ENCODE measurements at regions not wholly inside any gene's neighbourhood (a gene's known extent, or its start where the extent isn't known, plus 50 kb on each side); places are given as distances from the start of the nearest gene placed in this dataset.

GRCh38 chr2:126531029-126531428, 124.9 kb upstream of the GYPC start:
- Mint-ChIP-seq H3K36me3 (no peaks in the 10 kb centered on the region), H3K4me1 (peaks cover 5% of the 10 kb centered on the region), H3K4me3 (no peak overlapping the region), H3K27ac (no peak overlapping the region), H3K27me3 (peaks cover 37% of the 10 kb centered on the region), H3K9me3 (no peaks in the 10 kb centered on the region)
- no peak for ATAC-seq

GRCh38 chr2:126534478-126534877, 121.5 kb upstream of the GYPC start:
- no peaks in the 10 kb centered on the region for H3K9me3 Mint-ChIP-seq
- no peak overlapping the region for H3K27ac Mint-ChIP-seq
- H3K4me1 Mint-ChIP-seq: peaks cover 5% of the 10 kb centered on the region
- no peaks in the 10 kb centered on the region for H3K36me3 Mint-ChIP-seq
- no peak overlapping the region for H3K4me3 Mint-ChIP-seq
- H3K27me3 Mint-ChIP-seq: peaks cover 50% of the 10 kb centered on the region
- no peak for ATAC-seq

- no peaks in the 10 kb centered on the region for H3K9me3 Mint-ChIP-seq
- H3K36me3 Mint-ChIP-seq: no peaks in the 10 kb centered on the region
Measured at GRCh38 chr2:126535408-126535807, 120.5 kb upstream of the GYPC start.

GRCh38 chr2:126536605-126537200, 119.3 kb upstream of the GYPC start:
- Mint-ChIP-seq H3K27ac (no peak overlapping the region), H3K36me3 (no peaks in the 10 kb centered on the region), H3K27me3 (peaks cover 50% of the 10 kb centered on the region), H3K4me1 (peaks cover 5% of the 10 kb centered on the region), H3K9me3 (no peaks in the 10 kb centered on the region), H3K4me3 (no peak overlapping the region)
- ATAC-seq: no peak

More at GRCh38 chr2:126535408-126535807, 120.5 kb upstream of the GYPC start:
- Mint-ChIP-seq H3K4me1 (peaks cover 5% of the 10 kb centered on the region), H3K27ac (no peak overlapping the region), H3K27me3 (peaks cover 50% of the 10 kb centered on the region), H3K4me3 (no peak overlapping the region)
- no peak for ATAC-seq

- peaks cover 32% of the 10 kb centered on the region for H3K27me3 Mint-ChIP-seq
- H3K27ac Mint-ChIP-seq: no peak overlapping the region
- no peak overlapping the region for H3K4me3 Mint-ChIP-seq
- peaks cover 6% of the 10 kb centered on the region for H3K36me3 Mint-ChIP-seq
- peaks cover 5% of the 10 kb centered on the region for H3K4me1 Mint-ChIP-seq
- no peak for ATAC-seq
- peaks cover 8% of the 10 kb centered on the region for H3K9me3 Mint-ChIP-seq
Measured at GRCh38 chr2:126539101-126539500, 116.9 kb upstream of the GYPC start.

GRCh38 chr2:126542247-126542646, 113.7 kb upstream of the GYPC start:
- no peak overlapping the region for H3K27ac Mint-ChIP-seq
- peaks cover under 1% of the 10 kb centered on the region for H3K27me3 Mint-ChIP-seq
- peaks cover 8% of the 10 kb centered on the region for H3K9me3 Mint-ChIP-seq
- no peaks in the 10 kb centered on the region for H3K4me1 Mint-ChIP-seq
- H3K4me3 Mint-ChIP-seq: no peak overlapping the region
- H3K36me3 Mint-ChIP-seq: peaks cover 6% of the 10 kb centered on the region
- ATAC-seq: no peak

GRCh38 chr2:126543081-126543480, 112.9 kb upstream of the GYPC start:
- Mint-ChIP-seq H3K4me1 (no peaks in the 10 kb centered on the region), H3K9me3 (peaks cover 8% of the 10 kb centered on the region)

GRCh38 chr2:126558029-126558428, 97.9 kb upstream of the GYPC start:
- Mint-ChIP-seq H3K27ac (no peak overlapping the region), H3K4me3 (no peak overlapping the region)

More at GRCh38 chr2:126543081-126543480, 112.9 kb upstream of the GYPC start:
- Mint-ChIP-seq H3K36me3 (peaks cover 6% of the 10 kb centered on the region), H3K4me3 (no peak overlapping the region), H3K27ac (no peak overlapping the region), H3K27me3 (no peaks in the 10 kb centered on the region)
- ATAC-seq: no peak

GRCh38 chr2:126568734-126569133, 87.2 kb upstream of the GYPC start:
- no peak for ATAC-seq
- Mint-ChIP-seq H3K4me3 (no peak overlapping the region), H3K27ac (no peak overlapping the region), H3K36me3 (no peaks in the 10 kb centered on the region), H3K4me1 (peaks cover 10% of the 10 kb centered on the region), H3K9me3 (no peaks in the 10 kb centered on the region), H3K27me3 (no peaks in the 10 kb centered on the region)

More at GRCh38 chr2:126558029-126558428, 97.9 kb upstream of the GYPC start:
- peaks cover 6% of the 10 kb centered on the region for H3K36me3 Mint-ChIP-seq
- H3K9me3 Mint-ChIP-seq: peaks cover 4% of the 10 kb centered on the region
- H3K4me1 Mint-ChIP-seq: no peaks in the 10 kb centered on the region
- no peak for ATAC-seq
- peaks cover 20% of the 10 kb centered on the region for H3K27me3 Mint-ChIP-seq

- ATAC-seq: no peak
- Mint-ChIP-seq H3K27me3 (peaks cover 6% of the 10 kb centered on the region), H3K36me3 (no peaks in the 10 kb centered on the region), H3K9me3 (no peaks in the 10 kb centered on the region), H3K4me1 (peaks cover 10% of the 10 kb centered on the region), H3K4me3 (no peak overlapping the region), H3K27ac (no peak overlapping the region)
Measured at GRCh38 chr2:126571403-126571802, 84.6 kb upstream of the GYPC start.

- H3K27ac Mint-ChIP-seq: no peak overlapping the region
- H3K36me3 Mint-ChIP-seq: no peaks in the 10 kb centered on the region
- peaks cover 23% of the 10 kb centered on the region for H3K27me3 Mint-ChIP-seq
- H3K9me3 Mint-ChIP-seq: no peaks in the 10 kb centered on the region
- H3K4me1 Mint-ChIP-seq: no peaks in the 10 kb centered on the region
- ATAC-seq: no peak
- no peak overlapping the region for H3K4me3 Mint-ChIP-seq
Measured at GRCh38 chr2:126575631-126576030, 80.3 kb upstream of the GYPC start.

GRCh38 chr2:126579868-126580267, 76.1 kb upstream of the GYPC start:
- H3K27me3 Mint-ChIP-seq: peaks cover 23% of the 10 kb centered on the region
- H3K4me1 Mint-ChIP-seq: no peaks in the 10 kb centered on the region
- no peak overlapping the region for H3K4me3 Mint-ChIP-seq
- H3K36me3 Mint-ChIP-seq: no peaks in the 10 kb centered on the region
- ATAC-seq: no peak
- no peaks in the 10 kb centered on the region for H3K9me3 Mint-ChIP-seq
- no peak overlapping the region for H3K27ac Mint-ChIP-seq

GRCh38 chr2:126586317-126586716, 69.6 kb upstream of the GYPC start:
- Mint-ChIP-seq H3K9me3 (no peaks in the 10 kb centered on the region), H3K27me3 (peaks cover 12% of the 10 kb centered on the region), H3K4me1 (no peaks in the 10 kb centered on the region), H3K36me3 (no peaks in the 10 kb centered on the region), H3K27ac (no peak overlapping the region), H3K4me3 (no peak overlapping the region)
- no peak for ATAC-seq

- peaks cover 13% of the 10 kb centered on the region for H3K9me3 Mint-ChIP-seq
- no peaks in the 10 kb centered on the region for H3K4me1 Mint-ChIP-seq
- H3K36me3 Mint-ChIP-seq: peaks cover 7% of the 10 kb centered on the region
- no peak overlapping the region for H3K27ac Mint-ChIP-seq
- ATAC-seq: no peak
- H3K27me3 Mint-ChIP-seq: peaks cover 13% of the 10 kb centered on the region
- no peak overlapping the region for H3K4me3 Mint-ChIP-seq
Measured at GRCh38 chr2:126599062-126599461, 56.9 kb upstream of the GYPC start.

- Mint-ChIP-seq H3K4me1 (no peaks in the 10 kb centered on the region), H3K9me3 (peaks cover 28% of the 10 kb centered on the region)
Measured at GRCh38 chr2:126600742-126601141, 55.2 kb upstream of the GYPC start.

GRCh38 chr2:126602334-126602733, 53.6 kb upstream of the GYPC start:
- no peaks in the 10 kb centered on the region for H3K4me1 Mint-ChIP-seq
- no peak overlapping the region for H3K4me3 Mint-ChIP-seq
- H3K27ac Mint-ChIP-seq: no peak overlapping the region
- H3K36me3 Mint-ChIP-seq: peaks cover 21% of the 10 kb centered on the region
- peaks cover 34% of the 10 kb centered on the region for H3K27me3 Mint-ChIP-seq
- no peak for ATAC-seq
- peaks cover 31% of the 10 kb centered on the region for H3K9me3 Mint-ChIP-seq

More at GRCh38 chr2:126600742-126601141, 55.2 kb upstream of the GYPC start:
- H3K36me3 Mint-ChIP-seq: peaks cover 21% of the 10 kb centered on the region
- no peak for ATAC-seq
- H3K27ac Mint-ChIP-seq: no peak overlapping the region
- H3K27me3 Mint-ChIP-seq: peaks cover 30% of the 10 kb centered on the region
- H3K4me3 Mint-ChIP-seq: no peak overlapping the region
